ENCODE measurements at regions not wholly inside any gene's neighbourhood (a gene's known extent, or its start where the extent isn't known, plus 50 kb on each side); places are given as distances from the start of the nearest gene placed in this dataset.
A peak's percentile ranks its signal among the peaks of the same experiment; 100 is the strongest.
"Not testable (repeated sequence)": the region's sequence is repeated elsewhere in the genome, so short reads cannot be mapped to it uniquely, and the experiment has no call there.

DNA sequence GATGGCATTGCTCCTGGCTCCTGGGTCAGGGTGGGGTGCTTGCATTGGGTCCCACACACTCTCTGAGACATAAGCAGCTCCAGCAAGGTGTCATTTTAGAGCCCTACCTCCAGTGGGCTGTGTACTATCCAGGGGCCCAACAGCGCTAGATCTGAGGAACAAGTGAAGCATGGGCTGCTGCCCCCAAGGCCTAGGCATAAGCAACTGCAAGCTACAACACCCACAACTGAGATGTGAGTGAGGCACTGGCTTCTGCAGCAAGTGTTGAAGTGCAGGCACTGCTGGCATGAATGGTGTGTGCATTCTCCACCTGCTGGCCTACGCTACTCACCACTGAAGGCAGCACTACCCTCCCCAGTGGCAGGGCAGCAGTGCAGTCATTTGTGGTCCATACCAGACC is 81.0 kb upstream of the STK39 start:
- Histone ChIP-seq H3K9me3 (ENCODE audit: control insufficient read depth, insufficient read depth, low read depth, low read length) (no peaks in the 10 kb centered on the region), H3K36me3 (ENCODE audit: control insufficient read depth in 2 of 2, insufficient read depth in 1 of 2, low read length in 2 of 2) (no peaks in the 10 kb centered on the region), H3K27ac (ENCODE audit: extremely low read depth, low read depth, low read length) (no peak overlapping the region), H3K4me1 (ENCODE audit: control insufficient read depth, insufficient read depth, low read length) (no peaks in the 10 kb centered on the region), H3K4me3 (ENCODE audit: low read depth, low read length) (no peak overlapping the region)
- ChIA-PET CTCF (interaction anchor here (0.7 kb wide), 2 partner anchors 18 to 782 kb away, joined by 3 read pairs; no protein-coding TSS in a partner anchor), POLR2A (no interaction called here)
- TF ChIP-seq OSR2 (tag by site-specific recombination; IDR thresholded peaks at IDR 0.05) (no peak), SETDB1 (IDR thresholded peaks at IDR 0.05; ENCODE audit: insufficient read length, low read length) (no peak), ZNF223 (tag by site-specific recombination; IDR thresholded peaks at IDR 0.05) (no peak), ZNF473 (tag by site-specific recombination; IDR thresholded peaks at IDR 0.05) (no peak), GLI2 (tag by site-specific recombination; IDR thresholded peaks at IDR 0.05; ENCODE audit: borderline replicate concordance, low read depth) (no peak), ZBTB21 (tag by site-specific recombination; IDR thresholded peaks at IDR 0.05) (no peak), ZNF664 (tag by site-specific recombination; IDR thresholded peaks at IDR 0.05) (no peak), KLF8 (tag by site-specific recombination; IDR thresholded peaks at IDR 0.05) (no peak), ZNF558 (tag by site-specific recombination; IDR thresholded peaks at IDR 0.05) (no peak), ZNF24 (tag by site-specific recombination; IDR thresholded peaks at IDR 0.05) (no peak)

GRCh38 chr2:168330624-168331423 is 83.4 kb upstream of the STK39 start:
- Histone ChIP-seq H3K27ac (ENCODE audit: extremely low read depth, low read depth, low read length) (no peak overlapping the region), H3K9me3 (ENCODE audit: control insufficient read depth, insufficient read depth, low read depth, low read length) (no peaks in the 10 kb centered on the region), H3K36me3 (ENCODE audit: control insufficient read depth in 2 of 2, insufficient read depth in 1 of 2, low read length in 2 of 2) (no peaks in the 10 kb centered on the region), H3K4me1 (ENCODE audit: control insufficient read depth, insufficient read depth, low read length) (no peaks in the 10 kb centered on the region), H3K4me3 (ENCODE audit: low read depth, low read length) (no peak overlapping the region)
- TF ChIP-seq SETDB1 (IDR thresholded peaks at IDR 0.05; ENCODE audit: insufficient read length, low read length): peak; percentile 94
- TF ChIP-seq TRIM28 (IDR thresholded peaks at IDR 0.05; ENCODE audit: borderline replicate concordance, low read length): peak; percentile 60; the same call in 1 of the 2 replicates
- TF ChIP-seq ZNF777 (tag by site-specific recombination; IDR thresholded peaks at IDR 0.05; ENCODE audit: borderline replicate concordance): no peak
- no peak for TF ChIP-seq GLIS1 (tag by site-specific recombination; IDR thresholded peaks at IDR 0.05)
- TF ChIP-seq ZBTB20 (tag by site-specific recombination; IDR thresholded peaks at IDR 0.05): no peak
- CTCF ChIA-PET: interaction anchor here (0.6 kb wide), 1 partner anchor 13 kb away, joined by 4 read pairs; no protein-coding TSS in a partner anchor
- POLR2A ChIA-PET: no interaction called here

DNA sequence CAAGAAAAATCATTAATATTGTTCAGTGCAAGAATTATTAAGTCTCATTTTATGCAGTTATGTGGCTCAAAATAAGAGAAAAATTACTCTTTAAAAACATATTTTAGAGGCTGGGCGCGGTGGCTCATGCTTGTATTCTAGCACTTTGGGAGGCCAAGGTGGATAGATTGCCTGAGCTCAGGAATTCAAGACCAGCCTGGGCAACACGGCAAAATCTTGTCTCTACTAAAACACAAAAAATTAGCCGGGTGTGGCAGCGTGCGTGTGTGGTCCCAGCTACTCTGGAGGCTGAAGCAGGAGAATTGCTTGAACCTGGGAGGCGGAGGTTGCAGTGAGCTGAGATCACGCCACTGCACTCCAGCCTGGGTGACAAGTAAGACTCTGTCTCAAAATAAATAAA is 87.9 kb upstream of the STK39 start:
- H3K4me1 ChIP-seq (ENCODE audit: control insufficient read depth, insufficient read depth, low read length); H3K4me3 ChIP-seq (ENCODE audit: low read depth, low read length); H3K36me3 ChIP-seq (ENCODE audit: control insufficient read depth in 2 of 2, insufficient read depth in 1 of 2, low read length in 2 of 2); H3K27ac ChIP-seq (ENCODE audit: extremely low read depth, low read depth, low read length); POLR2A ChIA-PET; H3K9me3 ChIP-seq (ENCODE audit: control insufficient read depth, insufficient read depth, low read depth, low read length): not testable (repeated sequence)
- CTCF ChIA-PET: interaction anchor here (0.6 to 1.1 kb wide), 6 partner anchors 11 to 1827 kb away, joined by 3 to 4 read pairs (median 3); no protein-coding TSS in a partner anchor

DNA sequence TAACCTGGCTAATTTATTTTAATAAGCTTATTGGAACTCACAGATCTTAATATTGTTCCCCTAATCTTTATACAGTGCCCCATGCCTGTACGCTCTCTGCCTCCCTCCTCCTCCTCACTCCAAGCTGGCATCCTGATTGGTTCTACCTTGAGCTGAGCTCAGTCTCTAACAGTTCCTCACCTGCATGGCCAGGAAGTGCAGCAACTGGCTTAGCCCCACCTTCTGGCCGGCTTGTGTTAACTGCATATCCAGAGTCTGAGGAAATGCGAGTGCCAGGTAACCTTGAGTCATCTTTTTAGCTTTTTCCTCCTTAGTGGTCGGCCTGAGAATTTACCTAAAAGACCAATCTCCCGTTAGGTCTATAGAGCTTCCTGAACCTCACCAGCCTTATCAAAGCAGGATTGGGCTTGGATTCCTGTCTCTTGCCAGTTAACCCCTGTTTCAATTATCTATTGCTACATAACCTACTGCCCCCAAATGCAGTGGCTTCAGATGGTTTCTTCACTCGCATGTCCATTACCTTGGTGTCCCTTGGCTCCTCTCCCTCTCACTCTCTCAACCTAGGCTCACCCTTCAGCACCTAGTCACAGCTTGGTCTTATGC is 89.5 kb upstream of the STK39 start:
- no peaks in the 10 kb centered on the region for H3K36me3 ChIP-seq (ENCODE audit: control insufficient read depth in 2 of 2, insufficient read depth in 1 of 2, low read length in 2 of 2)
- CTCF ChIA-PET: interaction anchor here (0.6 to 2.2 kb wide), 19 partner anchors 8 to 1450 kb away, joined by 3 to 16 read pairs (median 3); no protein-coding TSS in a partner anchor
- H3K4me3 ChIP-seq (ENCODE audit: low read depth, low read length): no peak overlapping the region
- no peak for TF ChIP-seq MYNN (tag by site-specific recombination; IDR thresholded peaks at IDR 0.05; ENCODE audit: borderline replicate concordance)
- 0 out of 2 replicates have a peak, but pooled peaks have one; percentile 24 for TF ChIP-seq ZNF654 (tag by site-specific recombination; IDR thresholded peaks at IDR 0.05; ENCODE audit: low read depth)
- peak; percentile 40; the same call in 1 of the 2 replicates for TF ChIP-seq CTCF (tag by site-specific recombination; IDR thresholded peaks at IDR 0.05)
- no peaks in the 10 kb centered on the region for H3K4me1 ChIP-seq (ENCODE audit: control insufficient read depth, insufficient read depth, low read length)
- no peak overlapping the region for H3K27ac ChIP-seq (ENCODE audit: extremely low read depth, low read depth, low read length)
- POLR2A ChIA-PET: interaction anchor here (0.7 kb wide), 1 partner anchor 105 kb away, joined by 3 read pairs; no protein-coding TSS in a partner anchor
- H3K9me3 ChIP-seq (ENCODE audit: control insufficient read depth, insufficient read depth, low read depth, low read length): no peaks in the 10 kb centered on the region

Measured in HEK293 (cell line).